22Rv1 (cell line): ENCODE measurements at regions not wholly inside any gene's neighbourhood (a gene's known extent, or its start where the extent isn't known, plus 50 kb on each side); places are given as distances from the start of the nearest gene placed in this dataset.

Experiments used
- CTCF ChIP-seq: fragments of 450-650 bp; IDR thresholded peaks from 2 replicates; pipeline ENCODE4 v1.5.1; 2017; ENCODE audit warnings: mild to moderate bottlenecking
- ZFX ChIP-seq: fragments of 450-650 bp; IDR thresholded peaks from 2 replicates; pipeline ENCODE4 v1.6.1; 2017; ENCODE audit warnings: antibody characterized with exemption, borderline replicate concordance

GRCh38 chr5:1731091-1731639, 68.5 kb downstream of the MRPL36 start:
- TF ChIP-seq CTCF (no peak), ZFX (no peak)
